ENCODE measurements at regions not wholly inside any gene's neighbourhood (a gene's known extent, or its start where the extent isn't known, plus 50 kb on each side); places are given as distances from the start of the nearest gene placed in this dataset.
"Not testable (repeated sequence)": the region's sequence is repeated elsewhere in the genome, so short reads cannot be mapped to it uniquely, and the experiment has no call there.

DNA sequence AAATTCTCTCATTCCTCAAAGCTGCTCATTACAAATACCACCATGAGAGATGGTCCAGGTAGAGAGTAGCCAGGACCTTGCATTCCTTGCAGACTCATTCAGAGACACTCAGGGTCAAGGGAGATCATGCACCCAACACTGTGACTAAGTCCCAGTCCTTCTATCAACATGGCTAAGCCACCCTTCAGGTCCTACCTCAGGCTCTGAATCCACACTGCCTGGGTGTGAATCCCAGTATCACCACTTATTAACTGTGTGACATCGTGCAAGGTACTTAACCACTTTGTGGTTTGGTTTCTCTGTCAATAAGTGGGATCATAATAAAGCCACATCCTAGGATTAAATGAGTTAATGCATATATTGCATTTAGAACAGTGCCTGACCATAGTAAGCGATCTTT, 124.1 kb upstream of the NEIL3 start:
- no peaks in the 10 kb centered on the region for H3K27me3 Mint-ChIP-seq (ENCODE audit: low read depth, poor library complexity)
- H3K4me1 Mint-ChIP-seq, result no peaks in the 10 kb centered on the region
- no peaks in the 10 kb centered on the region for H3K36me3 Mint-ChIP-seq (ENCODE audit: low read depth)
- H3K9me3 Mint-ChIP-seq, result no peaks in the 10 kb centered on the region
- DNase-seq, result no peak
- TF ChIP-seq CTCF (IDR thresholded peaks at IDR 0.05), result no peak
- no peak overlapping the region for H3K4me3 Mint-ChIP-seq
- H3K27ac Mint-ChIP-seq, result no peak overlapping the region

DNA sequence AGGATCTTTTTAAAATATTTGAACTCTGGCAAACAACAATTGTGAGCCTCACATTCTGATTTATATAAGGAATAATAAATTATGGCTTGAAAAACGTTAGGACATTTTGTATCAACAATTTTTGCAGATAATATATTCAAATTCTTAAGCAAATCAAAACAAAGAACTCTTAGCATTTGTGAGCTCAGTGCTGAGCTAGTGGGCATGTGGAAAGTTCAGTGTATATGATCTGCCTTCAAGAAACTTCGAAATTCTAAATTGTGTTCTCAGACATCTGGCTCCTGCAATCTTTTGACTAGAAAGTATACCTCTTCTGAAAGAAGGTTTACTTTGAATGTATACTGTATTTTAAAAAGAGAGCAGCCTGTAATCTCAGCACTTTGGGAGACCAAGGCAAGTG, 122.3 kb upstream of the NEIL3 start:
- Mint-ChIP-seq H3K27me3 (ENCODE audit: low read depth, poor library complexity) (no peaks in the 10 kb centered on the region), H3K4me1 (peaks cover 12% of the 10 kb centered on the region), H3K36me3 (ENCODE audit: low read depth) (no peaks in the 10 kb centered on the region), H3K9me3 (peaks cover 5% of the 10 kb centered on the region), H3K27ac (no peak overlapping the region), H3K4me3 (no peak overlapping the region)
- DNase-seq, result no peak
- TF ChIP-seq CTCF (IDR thresholded peaks at IDR 0.05), result no peak

GRCh38 chr4:177190995-177191580, 118.6 kb upstream of the NEIL3 start:
- Mint-ChIP-seq H3K36me3 (ENCODE audit: low read depth) (no peaks in the 10 kb centered on the region), H3K4me1 (peaks cover 14% of the 10 kb centered on the region), H3K27ac (peak overlapping the region; percentile 4), H3K4me3 (no peak overlapping the region), H3K27me3 (ENCODE audit: low read depth, poor library complexity) (no peaks in the 10 kb centered on the region), H3K9me3 (peaks cover 19% of the 10 kb centered on the region)
- DNase-seq, result no peak
- no peak for TF ChIP-seq CTCF (IDR thresholded peaks at IDR 0.05)

DNA sequence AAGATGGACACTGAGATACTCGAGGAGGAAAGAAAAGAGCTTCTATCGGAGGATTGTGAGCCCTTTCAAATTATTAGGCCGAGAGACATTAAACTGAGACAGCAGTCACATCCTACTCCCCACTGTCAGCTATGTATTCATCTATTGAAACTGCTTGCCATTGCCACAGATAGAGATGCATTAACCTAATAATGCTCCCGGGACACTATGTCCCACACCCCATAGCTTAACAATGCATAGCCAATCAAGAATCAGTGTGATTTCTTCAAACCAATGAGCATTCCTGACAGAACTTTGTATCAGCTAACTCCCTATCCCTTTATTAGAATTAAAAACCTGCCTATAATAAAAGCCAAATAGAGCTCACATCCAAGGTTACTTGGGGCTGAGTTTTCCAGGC, 118.1 kb upstream of the NEIL3 start:
- no peak for TF ChIP-seq CTCF (IDR thresholded peaks at IDR 0.05)
- peaks cover 3% of the 10 kb centered on the region for H3K27me3 Mint-ChIP-seq (ENCODE audit: low read depth, poor library complexity)
- H3K4me3 Mint-ChIP-seq, result no peak overlapping the region
- no peak for DNase-seq
- H3K27ac Mint-ChIP-seq, result peak overlapping the region; percentile 4
- peaks cover 23% of the 10 kb centered on the region for H3K9me3 Mint-ChIP-seq
- no peaks in the 10 kb centered on the region for H3K36me3 Mint-ChIP-seq (ENCODE audit: low read depth)
- peaks cover 14% of the 10 kb centered on the region for H3K4me1 Mint-ChIP-seq

- Mint-ChIP-seq H3K27ac (peak overlapping the region; percentile 92), H3K4me1 (peaks cover 14% of the 10 kb centered on the region), H3K9me3 (peaks cover 27% of the 10 kb centered on the region), H3K4me3 (no peak overlapping the region), H3K27me3 (ENCODE audit: low read depth, poor library complexity) (peaks cover 5% of the 10 kb centered on the region), H3K36me3 (ENCODE audit: low read depth) (no peaks in the 10 kb centered on the region)
- no peak for TF ChIP-seq CTCF (IDR thresholded peaks at IDR 0.05)
- DNase-seq, result no peak
Observed at GRCh38 chr4:177191991-177192390, 117.7 kb upstream of the NEIL3 start.

DNA sequence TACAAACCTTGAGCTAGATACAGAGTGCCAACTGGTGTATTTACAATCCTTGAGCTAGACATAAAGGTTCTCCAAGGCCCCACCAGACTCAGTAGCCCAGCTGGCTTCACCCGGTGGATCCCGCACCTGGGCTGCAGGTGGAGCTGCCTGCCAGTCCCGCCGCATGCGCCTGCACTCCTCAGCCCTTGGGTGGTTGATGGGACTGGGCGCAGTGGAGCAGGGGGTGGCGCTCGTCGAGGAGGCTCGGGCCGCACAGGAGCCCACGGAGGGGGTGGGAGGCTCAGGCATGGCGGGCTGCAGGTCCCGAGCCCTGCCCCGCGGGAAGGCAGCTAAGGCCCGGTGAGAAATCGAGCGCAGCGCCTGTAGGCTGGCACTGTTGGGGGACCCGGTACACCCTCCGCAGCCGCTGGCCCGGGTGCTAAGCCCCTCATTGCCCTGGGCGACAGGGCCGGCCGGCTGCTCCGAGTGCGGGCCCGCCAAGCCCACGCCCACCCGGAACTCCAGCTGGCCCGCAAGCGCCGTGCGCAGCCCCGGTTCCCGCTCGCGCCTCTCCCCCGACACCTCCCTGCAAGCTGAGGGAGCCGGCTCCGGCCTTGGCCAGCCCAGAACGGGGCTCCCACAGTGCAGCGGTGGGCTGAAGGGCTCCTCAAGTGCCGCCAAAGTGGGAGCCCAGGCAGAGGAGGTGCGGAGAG, 116.5 kb upstream of the NEIL3 start:
- not testable (repeated sequence) for H3K27me3 Mint-ChIP-seq (ENCODE audit: low read depth, poor library complexity); H3K36me3 Mint-ChIP-seq (ENCODE audit: low read depth); DNase-seq; H3K4me3 Mint-ChIP-seq; H3K27ac Mint-ChIP-seq
- peaks cover 36% of the 10 kb centered on the region for H3K9me3 Mint-ChIP-seq
- H3K4me1 Mint-ChIP-seq, result peaks cover 14% of the 10 kb centered on the region

Measured in nephron progenitor cell (in vitro differentiated cells).